Stimulated activated effector memory CD8-positive, alpha-beta T cell treated with anti-CD3 and anti-CD28 coated beads, Interleukin-12 subunit alpha, Interleukin-12 subunit beta, amount 100 ng/mL, for 72 hours (primary cell): ENCODE measurements at regions not wholly inside any gene's neighbourhood (a gene's known extent, or its start where the extent isn't known, plus 50 kb on each side); places are given as distances from the start of the nearest gene placed in this dataset.
"Not testable (repeated sequence)": the region's sequence is repeated elsewhere in the genome, so short reads cannot be mapped to it uniquely, and the experiment has no call there.

Source experiments
- ATAC-seq: fragments of 150-1000 bp; cut with Tn5 transposase; 2 replicates; pipeline ENCODE4 v1.10.0; 2021
- DNase-seq, 2 donors: peaks; one replicate each; pipeline ENCODE4 v3.0.0; 2021 to 2022; ENCODE audit warnings: low spot score in 2 of 2
- H3K27ac Mint-ChIP-seq: one replicate; pipeline ENCODE4 v1.8.0; 2022; ENCODE audit warnings: mild to moderate bottlenecking, mixed read lengths
- H3K36me3 Mint-ChIP-seq: one replicate; pipeline ENCODE4 v1.8.0; 2022; ENCODE audit warnings: mild to moderate bottlenecking, mixed read lengths
- H3K4me1 Mint-ChIP-seq: one replicate; pipeline ENCODE4 v1.8.0; 2022; ENCODE audit warnings: mixed read lengths
- H3K4me3 Mint-ChIP-seq: one replicate; pipeline ENCODE4 v1.8.0; 2022; ENCODE audit warnings: mild to moderate bottlenecking, mixed read lengths
- H3K9me3 Mint-ChIP-seq: one replicate; pipeline ENCODE4 v1.8.0; 2022; ENCODE audit warnings: mixed read lengths

GRCh38 chr12:5139751-5140150, 96.1 kb downstream of the KCNA5 start:
- H3K4me3 Mint-ChIP-seq, result no peak overlapping the region
- ATAC-seq (no peak), DNase-seq (no peak)
- no peaks in the 10 kb centered on the region for H3K4me1 Mint-ChIP-seq
- no peaks in the 10 kb centered on the region for H3K36me3 Mint-ChIP-seq
- no peaks in the 10 kb centered on the region for H3K9me3 Mint-ChIP-seq
- no peak overlapping the region for H3K27ac Mint-ChIP-seq

- ATAC-seq (no peak), DNase-seq (no peak)
- H3K4me1 Mint-ChIP-seq, result no peaks in the 10 kb centered on the region
- H3K9me3 Mint-ChIP-seq, result no peaks in the 10 kb centered on the region
- no peaks in the 10 kb centered on the region for H3K36me3 Mint-ChIP-seq
- H3K4me3 Mint-ChIP-seq, result no peak overlapping the region
- no peak overlapping the region for H3K27ac Mint-ChIP-seq
These were observed 96.5 kb downstream of the KCNA5 start for GRCh38 chr12:5140190-5140589.

GRCh38 chr12:5148880-5149279, 105.2 kb downstream of the KCNA5 start:
- Mint-ChIP-seq H3K27ac (no peak overlapping the region), H3K4me3 (no peak overlapping the region), H3K36me3 (no peaks in the 10 kb centered on the region), H3K9me3 (no peaks in the 10 kb centered on the region), H3K4me1 (no peaks in the 10 kb centered on the region)
- ATAC-seq, result no peak
- no peak for DNase-seq

GRCh38 chr12:5154091-5154490, 110.4 kb downstream of the KCNA5 start:
- ATAC-seq, result no peak
- no peak overlapping the region for H3K27ac Mint-ChIP-seq
- H3K9me3 Mint-ChIP-seq, result no peaks in the 10 kb centered on the region
- no peaks in the 10 kb centered on the region for H3K36me3 Mint-ChIP-seq
- no peak overlapping the region for H3K4me3 Mint-ChIP-seq
- no peaks in the 10 kb centered on the region for H3K4me1 Mint-ChIP-seq
- no peak for DNase-seq

GRCh38 chr12:5155866-5156265, 112.2 kb downstream of the KCNA5 start:
- no peaks in the 10 kb centered on the region for H3K4me1 Mint-ChIP-seq
- DNase-seq (no peak), ATAC-seq (no peak)
- no peak overlapping the region for H3K27ac Mint-ChIP-seq
- no peak overlapping the region for H3K4me3 Mint-ChIP-seq
- no peaks in the 10 kb centered on the region for H3K36me3 Mint-ChIP-seq
- no peaks in the 10 kb centered on the region for H3K9me3 Mint-ChIP-seq

GRCh38 chr12:5160827-5161226, 117.1 kb downstream of the KCNA5 start:
- Mint-ChIP-seq H3K9me3 (no peaks in the 10 kb centered on the region), H3K4me3 (no peak overlapping the region), H3K27ac (no peak overlapping the region), H3K36me3 (no peaks in the 10 kb centered on the region), H3K4me1 (no peaks in the 10 kb centered on the region)
- ATAC-seq, result no peak
- no peak for DNase-seq

- Mint-ChIP-seq H3K4me1 (no peaks in the 10 kb centered on the region), H3K4me3 (no peak overlapping the region), H3K9me3 (no peaks in the 10 kb centered on the region), H3K36me3 (no peaks in the 10 kb centered on the region), H3K27ac (no peak overlapping the region)
- no peak for DNase-seq
- ATAC-seq, result no peak
These were observed 120.0 kb downstream of the KCNA5 start for GRCh38 chr12:5163661-5164060.

- ATAC-seq (no peak), DNase-seq (no peak)
- H3K4me3 Mint-ChIP-seq, result no peak overlapping the region
- no peaks in the 10 kb centered on the region for H3K9me3 Mint-ChIP-seq
- H3K27ac Mint-ChIP-seq, result no peak overlapping the region
- no peaks in the 10 kb centered on the region for H3K36me3 Mint-ChIP-seq
- H3K4me1 Mint-ChIP-seq, result no peaks in the 10 kb centered on the region
These were observed 121.8 kb downstream of the KCNA5 start for GRCh38 chr12:5165296-5165970.

GRCh38 chr12:5166976-5167375, 123.3 kb downstream of the KCNA5 start:
- Mint-ChIP-seq H3K9me3 (no peaks in the 10 kb centered on the region), H3K36me3 (no peaks in the 10 kb centered on the region), H3K4me1 (no peaks in the 10 kb centered on the region), H3K27ac (no peak overlapping the region), H3K4me3 (no peak overlapping the region)
- DNase-seq, result no peak
- ATAC-seq, result no peak

GRCh38 chr12:5168148-5168547, 124.5 kb downstream of the KCNA5 start:
- H3K4me1 Mint-ChIP-seq, result no peaks in the 10 kb centered on the region
- no peak for DNase-seq
- no peaks in the 10 kb centered on the region for H3K9me3 Mint-ChIP-seq
- H3K27ac Mint-ChIP-seq, result no peak overlapping the region
- no peak overlapping the region for H3K4me3 Mint-ChIP-seq
- H3K36me3 Mint-ChIP-seq, result no peaks in the 10 kb centered on the region
- ATAC-seq, result no peak

GRCh38 chr12:5170844-5171243, 127.2 kb downstream of the KCNA5 start:
- peaks cover under 1% of the 10 kb centered on the region for H3K9me3 Mint-ChIP-seq
- no peaks in the 10 kb centered on the region for H3K4me1 Mint-ChIP-seq
- H3K27ac Mint-ChIP-seq, result no peak overlapping the region
- H3K4me3 Mint-ChIP-seq, result no peak overlapping the region
- DNase-seq (no peak), ATAC-seq (no peak)
- H3K36me3 Mint-ChIP-seq, result no peaks in the 10 kb centered on the region

- DNase-seq, result no peak
- no peak overlapping the region for H3K4me3 Mint-ChIP-seq
- ATAC-seq, result no peak
- H3K4me1 Mint-ChIP-seq, result no peaks in the 10 kb centered on the region
- peaks cover 3% of the 10 kb centered on the region for H3K9me3 Mint-ChIP-seq
- no peak overlapping the region for H3K27ac Mint-ChIP-seq
- no peaks in the 10 kb centered on the region for H3K36me3 Mint-ChIP-seq
These were observed 128.0 kb downstream of the KCNA5 start for GRCh38 chr12:5171701-5172100.

- Mint-ChIP-seq H3K9me3 (peaks cover 3% of the 10 kb centered on the region), H3K4me1 (no peaks in the 10 kb centered on the region), H3K27ac (no peak overlapping the region), H3K36me3 (no peaks in the 10 kb centered on the region), H3K4me3 (no peak overlapping the region)
- DNase-seq (no peak), ATAC-seq (no peak)
These were observed 129.2 kb downstream of the KCNA5 start for GRCh38 chr12:5172886-5173285.

GRCh38 chr12:5173511-5174011, 129.9 kb downstream of the KCNA5 start:
- Mint-ChIP-seq H3K4me3 (no peak overlapping the region), H3K4me1 (no peaks in the 10 kb centered on the region), H3K9me3 (peaks cover 3% of the 10 kb centered on the region), H3K36me3 (no peaks in the 10 kb centered on the region), H3K27ac (no peak overlapping the region)
- ATAC-seq (no peak), DNase-seq (no peak)

- not testable (repeated sequence) for H3K9me3 Mint-ChIP-seq, ATAC-seq, H3K4me1 Mint-ChIP-seq, DNase-seq, H3K27ac Mint-ChIP-seq, H3K36me3 Mint-ChIP-seq, H3K4me3 Mint-ChIP-seq
These were observed 131.7 kb downstream of the KCNA5 start for GRCh38 chr12:5175415-5175814.

GRCh38 chr12:5176036-5176435, 132.4 kb downstream of the KCNA5 start:
- no peaks in the 10 kb centered on the region for H3K4me1 Mint-ChIP-seq
- H3K36me3 Mint-ChIP-seq, result no peaks in the 10 kb centered on the region
- H3K27ac Mint-ChIP-seq, result no peak overlapping the region
- no peak for ATAC-seq
- H3K9me3 Mint-ChIP-seq, result peaks cover 3% of the 10 kb centered on the region
- H3K4me3 Mint-ChIP-seq, result no peak overlapping the region
- DNase-seq, result no peak

GRCh38 chr12:5177096-5177495, 133.4 kb downstream of the KCNA5 start:
- H3K36me3 Mint-ChIP-seq, result no peaks in the 10 kb centered on the region
- H3K9me3 Mint-ChIP-seq, result peaks cover 3% of the 10 kb centered on the region
- no peak overlapping the region for H3K4me3 Mint-ChIP-seq
- H3K4me1 Mint-ChIP-seq, result no peaks in the 10 kb centered on the region
- H3K27ac Mint-ChIP-seq, result no peak overlapping the region
- DNase-seq, result no peak
- ATAC-seq, result no peak
